Esophagus squamous epithelium (tissue), 4 donors: ENCODE measurements at regions not wholly inside any gene's neighbourhood (a gene's known extent, or its start where the extent isn't known, plus 50 kb on each side); places are given as distances from the start of the nearest gene placed in this dataset.

ENCODE experiments used
- POLR2A ChIP-seq, 4 donors: fragments of 450-650 bp; IDR thresholded peaks; one replicate each; pipeline ENCODE4 v1.6.1; 2017; ENCODE audit warnings: antibody characterized with exemption in 4 of 4, mild to moderate bottlenecking in 4 of 4, moderate library complexity in 3 of 4
- TF ChIP-seq, protein P1 (sequence below), 6 experiments: fragments of 450-650 bp in 4 of 6; fragments of 200-600 bp in 2 of 6; sonication (generic) in 2 of 6; IDR thresholded peaks; one replicate each; pipeline ENCODE4 v1.5.1; 2016 to 2019; ENCODE audit warnings: antibody characterized with exemption in 6 of 6, mild to moderate bottlenecking in 4 of 6, moderate library complexity in 4 of 6

DNA sequence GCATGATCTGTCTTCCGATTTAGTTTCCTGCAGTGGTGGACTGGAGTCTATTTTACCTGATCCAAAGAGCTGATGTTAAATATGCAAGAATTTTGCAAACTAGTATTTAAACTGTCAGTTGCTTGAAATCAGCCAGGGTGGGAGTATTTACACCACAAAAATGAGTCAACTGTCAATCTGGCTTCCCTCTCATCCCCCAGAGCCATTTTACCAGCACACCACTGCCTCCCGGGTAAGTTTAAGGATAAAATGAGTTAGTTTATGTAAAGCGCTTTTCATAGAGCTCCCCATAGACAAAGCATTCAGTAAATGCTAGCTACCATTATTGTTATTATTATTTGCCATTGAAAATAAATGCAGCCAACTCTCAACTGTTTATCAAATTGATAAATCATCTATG lies 106.3 kb upstream of the FRMD6 start:
- TF ChIP-seq POLR2A (IDR thresholded peaks at IDR 0.05): no peak
- TF ChIP-seq, protein P1, sequence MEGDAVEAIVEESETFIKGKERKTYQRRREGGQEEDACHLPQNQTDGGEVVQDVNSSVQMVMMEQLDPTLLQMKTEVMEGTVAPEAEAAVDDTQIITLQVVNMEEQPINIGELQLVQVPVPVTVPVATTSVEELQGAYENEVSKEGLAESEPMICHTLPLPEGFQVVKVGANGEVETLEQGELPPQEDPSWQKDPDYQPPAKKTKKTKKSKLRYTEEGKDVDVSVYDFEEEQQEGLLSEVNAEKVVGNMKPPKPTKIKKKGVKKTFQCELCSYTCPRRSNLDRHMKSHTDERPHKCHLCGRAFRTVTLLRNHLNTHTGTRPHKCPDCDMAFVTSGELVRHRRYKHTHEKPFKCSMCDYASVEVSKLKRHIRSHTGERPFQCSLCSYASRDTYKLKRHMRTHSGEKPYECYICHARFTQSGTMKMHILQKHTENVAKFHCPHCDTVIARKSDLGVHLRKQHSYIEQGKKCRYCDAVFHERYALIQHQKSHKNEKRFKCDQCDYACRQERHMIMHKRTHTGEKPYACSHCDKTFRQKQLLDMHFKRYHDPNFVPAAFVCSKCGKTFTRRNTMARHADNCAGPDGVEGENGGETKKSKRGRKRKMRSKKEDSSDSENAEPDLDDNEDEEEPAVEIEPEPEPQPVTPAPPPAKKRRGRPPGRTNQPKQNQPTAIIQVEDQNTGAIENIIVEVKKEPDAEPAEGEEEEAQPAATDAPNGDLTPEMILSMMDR (IDR thresholded peaks at IDR 0.05): no peak
